Liver (tissue), 8 donors: ENCODE measurements at regions not wholly inside any gene's neighbourhood (a gene's known extent, or its start where the extent isn't known, plus 50 kb on each side); places are given as distances from the start of the nearest gene placed in this dataset.

Experiments
- DNase-seq: peaks from one replicate; pipeline ENCODE4 v3.0.0-alpha.2; 2017; ENCODE audit warnings: low spot score
- H3K27ac ChIP-seq, 2 donors: one replicate each; pipeline ENCODE4 v1.7.0; 2013; ENCODE audit warnings: inconsistent platforms in 2 of 2, low read length in 2 of 2, control low read depth in 1 of 2, low read depth in 1 of 2, mild to moderate bottlenecking in 1 of 2
- H3K27me3 ChIP-seq, 4 donors: one replicate each; pipeline versions ENCODE4 v1.6.1 to v1.7.0; 2013; ENCODE audit warnings: low read length in 3 of 4, inconsistent platforms in 1 of 4, mild to moderate bottlenecking in 1 of 4, moderate library complexity in 1 of 4; ENCODE audit not compliant: control insufficient read depth in 4 of 4, insufficient read depth in 4 of 4
- H3K36me3 ChIP-seq, 4 donors: one replicate each; pipeline versions ENCODE4 v1.6.1 to v1.7.0; 2013; ENCODE audit warnings: low read length in 3 of 4, mild to moderate bottlenecking in 3 of 4, low read depth in 1 of 4, moderate library complexity in 1 of 4; ENCODE audit not compliant: control insufficient read depth in 4 of 4, insufficient read depth in 3 of 4
- H3K4me1 ChIP-seq, 4 donors: one replicate each; pipeline versions ENCODE4 v1.6.1 to v1.7.0; 2013; ENCODE audit warnings: low read length in 3 of 4, mild to moderate bottlenecking in 3 of 4, moderate library complexity in 1 of 4; ENCODE audit not compliant: control insufficient read depth in 4 of 4, insufficient read depth in 4 of 4
- H3K4me3 ChIP-seq, 3 donors: one replicate each; pipeline versions ENCODE4 v1.6.1 to v1.7.0; 2013; ENCODE audit warnings: low read length in 3 of 3, control low read depth in 1 of 3, low read depth in 1 of 3, mild to moderate bottlenecking in 1 of 3
- H3K9ac ChIP-seq, 2 donors: one replicate each; pipeline ENCODE4 v1.7.0; 2013; ENCODE audit warnings: low read length in 2 of 2, mild to moderate bottlenecking in 2 of 2, moderate library complexity in 2 of 2, control low read depth in 1 of 2, low read depth in 1 of 2
- H3K9me3 ChIP-seq, 4 donors: one replicate each; pipeline versions ENCODE4 v1.6.1 to v1.7.0; 2013; ENCODE audit warnings: low read length in 3 of 4; ENCODE audit not compliant: control insufficient read depth in 4 of 4
- FOXA2 ChIP-seq: IDR thresholded peaks from 2 replicates; pipeline ENCODE4 v1.6.1; 2016; ENCODE audit warnings: antibody characterized with exemption
- HNF4A ChIP-seq, 2 donors: conservative IDR thresholded peaks; 2 replicates each; pipeline ENCODE4 v1.6.1; 2016; ENCODE audit warnings: antibody characterized with exemption in 2 of 2, mild to moderate bottlenecking in 2 of 2
- HNF4G ChIP-seq: IDR thresholded peaks from 2 replicates; pipeline ENCODE4 v1.6.1; 2016; ENCODE audit warnings: antibody characterized with exemption
- JUND ChIP-seq, 2 donors: IDR thresholded peaks; 2 replicates each; pipeline ENCODE4 v1.6.1; 2016; ENCODE audit warnings: antibody characterized with exemption in 2 of 2
- NR2F2 ChIP-seq: IDR thresholded peaks from 2 replicates; pipeline ENCODE4 v1.6.1; 2016; ENCODE audit warnings: antibody characterized with exemption
- RAD21 ChIP-seq, 2 donors: IDR thresholded peaks; 2 replicates each; pipeline ENCODE4 v1.6.1; 2016; ENCODE audit warnings: antibody characterized with exemption in 2 of 2, mild to moderate bottlenecking in 2 of 2
- RXRA ChIP-seq, 2 donors: IDR thresholded peaks; 2 replicates each; pipeline ENCODE4 v1.6.1; 2017 to 2018; ENCODE audit warnings: antibody characterized with exemption in 2 of 2, mild to moderate bottlenecking in 1 of 2
- SP1 ChIP-seq: IDR thresholded peaks from 2 replicates; pipeline ENCODE4 v1.6.1; 2018; ENCODE audit warnings: antibody characterized with exemption, mild to moderate bottlenecking
- YY1 ChIP-seq: IDR thresholded peaks from 2 replicates; pipeline ENCODE4 v1.6.1; 2016; ENCODE audit warnings: antibody characterized with exemption, mild to moderate bottlenecking
- WGBS: extraction: QIAGEN DNeasy Blood & Tissue Kit; methylation state at CpG from one replicate; pipeline ENCODE4 v1.1.7; 2013; 5-methylcytosine and 5-hydroxymethylcytosine counted together
- TF ChIP-seq, protein P1 (sequence below): IDR thresholded peaks from 2 replicates; pipeline ENCODE4 v1.6.1; 2016; ENCODE audit warnings: antibody characterized with exemption, mild to moderate bottlenecking
- TF ChIP-seq, protein P2 (sequence below): fragments of 150-350 bp; IDR thresholded peaks from 2 replicates; pipeline ENCODE4 v1.5.1; 2017; ENCODE audit warnings: improper control_type of control experiment, low read depth, low read length; ENCODE audit not compliant: missing input control
- TF ChIP-seq, protein P3 (sequence below): IDR thresholded peaks from 2 replicates; pipeline ENCODE4 v1.6.1; 2016; ENCODE audit warnings: antibody characterized with exemption
- TF ChIP-seq, protein P4 (sequence below): IDR thresholded peaks from 2 replicates; pipeline ENCODE4 v1.6.1; 2016; ENCODE audit warnings: antibody characterized with exemption
- TF ChIP-seq, protein P5 (sequence below): IDR thresholded peaks from 2 replicates; pipeline ENCODE4 v1.6.1; 2016; ENCODE audit warnings: antibody characterized with exemption
- donor health status: healthy.
- donor health status: healthy.
- donor health status: healthy.
- donor health status: healthy.
- donor health status: healthy.

DNA sequence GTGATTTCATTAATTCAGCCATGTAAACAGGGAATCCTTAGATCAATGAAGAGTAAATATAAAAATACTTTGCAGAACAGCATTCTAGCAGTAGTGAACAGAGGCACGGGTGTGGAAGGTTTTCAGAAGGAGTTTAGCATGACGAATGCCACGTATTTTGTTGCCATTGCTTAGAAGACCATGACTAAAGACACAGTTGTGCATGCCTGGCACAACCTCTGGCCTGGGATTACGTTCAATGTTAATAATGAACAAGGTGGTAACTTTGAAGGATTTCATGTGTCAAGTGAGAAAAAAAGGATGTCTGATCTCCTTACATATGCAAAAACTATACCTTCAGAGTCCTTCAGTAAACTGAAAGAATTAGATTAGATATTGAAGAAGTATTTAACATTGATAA lies 171.9 kb downstream of the MAGEB5 start (continued):
- TF ChIP-seq, protein P1, sequence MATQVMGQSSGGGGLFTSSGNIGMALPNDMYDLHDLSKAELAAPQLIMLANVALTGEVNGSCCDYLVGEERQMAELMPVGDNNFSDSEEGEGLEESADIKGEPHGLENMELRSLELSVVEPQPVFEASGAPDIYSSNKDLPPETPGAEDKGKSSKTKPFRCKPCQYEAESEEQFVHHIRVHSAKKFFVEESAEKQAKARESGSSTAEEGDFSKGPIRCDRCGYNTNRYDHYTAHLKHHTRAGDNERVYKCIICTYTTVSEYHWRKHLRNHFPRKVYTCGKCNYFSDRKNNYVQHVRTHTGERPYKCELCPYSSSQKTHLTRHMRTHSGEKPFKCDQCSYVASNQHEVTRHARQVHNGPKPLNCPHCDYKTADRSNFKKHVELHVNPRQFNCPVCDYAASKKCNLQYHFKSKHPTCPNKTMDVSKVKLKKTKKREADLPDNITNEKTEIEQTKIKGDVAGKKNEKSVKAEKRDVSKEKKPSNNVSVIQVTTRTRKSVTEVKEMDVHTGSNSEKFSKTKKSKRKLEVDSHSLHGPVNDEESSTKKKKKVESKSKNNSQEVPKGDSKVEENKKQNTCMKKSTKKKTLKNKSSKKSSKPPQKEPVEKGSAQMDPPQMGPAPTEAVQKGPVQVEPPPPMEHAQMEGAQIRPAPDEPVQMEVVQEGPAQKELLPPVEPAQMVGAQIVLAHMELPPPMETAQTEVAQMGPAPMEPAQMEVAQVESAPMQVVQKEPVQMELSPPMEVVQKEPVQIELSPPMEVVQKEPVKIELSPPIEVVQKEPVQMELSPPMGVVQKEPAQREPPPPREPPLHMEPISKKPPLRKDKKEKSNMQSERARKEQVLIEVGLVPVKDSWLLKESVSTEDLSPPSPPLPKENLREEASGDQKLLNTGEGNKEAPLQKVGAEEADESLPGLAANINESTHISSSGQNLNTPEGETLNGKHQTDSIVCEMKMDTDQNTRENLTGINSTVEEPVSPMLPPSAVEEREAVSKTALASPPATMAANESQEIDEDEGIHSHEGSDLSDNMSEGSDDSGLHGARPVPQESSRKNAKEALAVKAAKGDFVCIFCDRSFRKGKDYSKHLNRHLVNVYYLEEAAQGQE, result no peak
- no peak for TF ChIP-seq NR2F2

DNA sequence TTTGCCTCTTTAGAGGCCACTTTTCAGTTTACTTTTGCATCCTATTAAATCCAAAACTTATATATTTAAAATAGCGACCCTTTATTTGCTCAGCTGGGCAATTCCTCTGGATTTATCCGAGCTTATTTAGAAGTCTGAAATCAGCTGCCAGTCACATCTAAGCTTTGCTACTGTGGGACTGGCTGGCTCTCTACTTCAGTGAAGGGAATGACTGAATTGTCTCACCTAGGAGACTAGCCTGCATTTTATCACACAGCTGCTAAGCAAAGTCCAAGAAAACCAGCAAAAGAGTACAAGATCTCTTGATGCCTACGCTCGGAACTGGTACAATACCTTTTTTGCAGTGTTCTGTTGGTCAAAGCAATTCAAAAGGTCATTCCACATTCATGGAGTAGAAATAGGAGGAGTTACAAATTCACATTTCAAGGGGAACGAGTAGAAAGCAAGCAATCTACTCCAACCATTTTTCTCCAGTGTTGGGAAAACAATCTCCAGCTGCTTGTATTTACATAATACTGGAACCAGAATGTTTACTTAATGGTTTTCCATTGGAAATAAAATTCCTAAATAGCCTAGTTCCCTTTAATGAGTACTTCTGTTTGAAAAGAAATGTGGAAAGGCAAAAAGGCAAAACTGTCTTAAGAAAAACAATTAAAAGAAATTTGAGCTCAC lies 160.2 kb downstream of the MAGEB5 start:
- WGBS, result 45% methylated on average over 5 of the region's 5 CpGs
- Histone ChIP-seq H3K4me1 (no peaks in the 10 kb centered on the region), H3K4me3 (no peak overlapping the region), H3K27ac (no peak overlapping the region), H3K27me3 (peaks cover 0 to 2% (median 0%) of the 10 kb centered on the region in 4 donors), H3K36me3 (no peaks in the 10 kb centered on the region), H3K9me3 (no peaks in the 10 kb centered on the region), H3K9ac (no peak overlapping the region)
- no peak for DNase-seq
- TF ChIP-seq SP1 (no peak), NR2F2 (no peak), YY1 (no peak), RXRA (IDR thresholded peaks at IDR 0.05) (no peak), JUND (IDR thresholded peaks at IDR 0.05) (no peak), FOXA2 (no peak), HNF4G (no peak)
- TF ChIP-seq, protein P2, sequence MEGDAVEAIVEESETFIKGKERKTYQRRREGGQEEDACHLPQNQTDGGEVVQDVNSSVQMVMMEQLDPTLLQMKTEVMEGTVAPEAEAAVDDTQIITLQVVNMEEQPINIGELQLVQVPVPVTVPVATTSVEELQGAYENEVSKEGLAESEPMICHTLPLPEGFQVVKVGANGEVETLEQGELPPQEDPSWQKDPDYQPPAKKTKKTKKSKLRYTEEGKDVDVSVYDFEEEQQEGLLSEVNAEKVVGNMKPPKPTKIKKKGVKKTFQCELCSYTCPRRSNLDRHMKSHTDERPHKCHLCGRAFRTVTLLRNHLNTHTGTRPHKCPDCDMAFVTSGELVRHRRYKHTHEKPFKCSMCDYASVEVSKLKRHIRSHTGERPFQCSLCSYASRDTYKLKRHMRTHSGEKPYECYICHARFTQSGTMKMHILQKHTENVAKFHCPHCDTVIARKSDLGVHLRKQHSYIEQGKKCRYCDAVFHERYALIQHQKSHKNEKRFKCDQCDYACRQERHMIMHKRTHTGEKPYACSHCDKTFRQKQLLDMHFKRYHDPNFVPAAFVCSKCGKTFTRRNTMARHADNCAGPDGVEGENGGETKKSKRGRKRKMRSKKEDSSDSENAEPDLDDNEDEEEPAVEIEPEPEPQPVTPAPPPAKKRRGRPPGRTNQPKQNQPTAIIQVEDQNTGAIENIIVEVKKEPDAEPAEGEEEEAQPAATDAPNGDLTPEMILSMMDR, result no peak
- TF ChIP-seq, protein P3, sequence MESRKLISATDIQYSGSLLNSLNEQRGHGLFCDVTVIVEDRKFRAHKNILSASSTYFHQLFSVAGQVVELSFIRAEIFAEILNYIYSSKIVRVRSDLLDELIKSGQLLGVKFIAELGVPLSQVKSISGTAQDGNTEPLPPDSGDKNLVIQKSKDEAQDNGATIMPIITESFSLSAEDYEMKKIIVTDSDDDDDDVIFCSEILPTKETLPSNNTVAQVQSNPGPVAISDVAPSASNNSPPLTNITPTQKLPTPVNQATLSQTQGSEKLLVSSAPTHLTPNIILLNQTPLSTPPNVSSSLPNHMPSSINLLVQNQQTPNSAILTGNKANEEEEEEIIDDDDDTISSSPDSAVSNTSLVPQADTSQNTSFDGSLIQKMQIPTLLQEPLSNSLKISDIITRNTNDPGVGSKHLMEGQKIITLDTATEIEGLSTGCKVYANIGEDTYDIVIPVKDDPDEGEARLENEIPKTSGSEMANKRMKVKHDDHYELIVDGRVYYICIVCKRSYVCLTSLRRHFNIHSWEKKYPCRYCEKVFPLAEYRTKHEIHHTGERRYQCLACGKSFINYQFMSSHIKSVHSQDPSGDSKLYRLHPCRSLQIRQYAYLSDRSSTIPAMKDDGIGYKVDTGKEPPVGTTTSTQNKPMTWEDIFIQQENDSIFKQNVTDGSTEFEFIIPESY, result no peak
- TF ChIP-seq, protein P4, sequence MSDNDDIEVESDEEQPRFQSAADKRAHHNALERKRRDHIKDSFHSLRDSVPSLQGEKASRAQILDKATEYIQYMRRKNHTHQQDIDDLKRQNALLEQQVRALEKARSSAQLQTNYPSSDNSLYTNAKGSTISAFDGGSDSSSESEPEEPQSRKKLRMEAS, result no peak

DNA sequence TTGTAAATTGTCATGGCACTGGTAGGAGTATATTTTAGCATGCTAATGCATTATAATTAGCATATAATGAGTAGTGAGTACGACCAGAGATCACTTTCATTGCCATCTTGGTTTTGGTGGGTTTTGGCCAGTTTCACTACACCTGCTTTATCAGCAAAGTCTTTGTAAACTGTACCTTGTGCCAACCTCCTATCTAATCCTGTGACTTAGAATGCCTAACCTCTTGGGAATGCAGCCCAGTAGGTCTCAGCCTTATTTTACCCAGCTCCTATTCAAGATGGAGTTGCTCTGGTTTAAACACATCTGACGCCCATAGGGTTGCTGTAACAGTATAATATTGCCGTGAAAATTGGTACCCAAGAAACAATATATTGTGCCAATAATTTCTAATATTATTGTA lies 159.4 kb downstream of the MAGEB5 start:
- no peaks in the 10 kb centered on the region for H3K9me3 ChIP-seq
- TF ChIP-seq FOXA2, result no peak
- TF ChIP-seq RAD21 (IDR thresholded peaks at IDR 0.05), result no peak
- TF ChIP-seq, protein P2, result no peak
- TF ChIP-seq, protein P1, result no peak
- no peak for TF ChIP-seq SP1
- TF ChIP-seq NR2F2, result no peak
- TF ChIP-seq, protein P5, sequence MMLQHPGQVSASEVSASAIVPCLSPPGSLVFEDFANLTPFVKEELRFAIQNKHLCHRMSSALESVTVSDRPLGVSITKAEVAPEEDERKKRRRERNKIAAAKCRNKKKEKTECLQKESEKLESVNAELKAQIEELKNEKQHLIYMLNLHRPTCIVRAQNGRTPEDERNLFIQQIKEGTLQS, result no peak
- no peak for TF ChIP-seq HNF4A (conservative IDR thresholded peaks at IDR 0.05)
- TF ChIP-seq, protein P4, result no peak

More for the DNA sequence above, 159.4 kb downstream of the MAGEB5 start:
- WGBS, result 65% methylated on average over 3 of the region's 3 CpGs
- Histone ChIP-seq H3K27me3 (peaks cover 0 to 2% (median 0%) of the 10 kb centered on the region in 4 donors), H3K27ac (no peak overlapping the region), H3K4me1 (no peaks in the 10 kb centered on the region), H3K36me3 (no peaks in the 10 kb centered on the region), H3K9ac (no peak overlapping the region), H3K4me3 (no peak overlapping the region)
- no peak for DNase-seq
